NCI-H2081 treated with DMSO at 0.1 percent for 48 hours (cell line): ENCODE measurements at regions not wholly inside any gene's neighbourhood (a gene's known extent, or its start where the extent isn't known, plus 50 kb on each side); places are given as distances from the start of the nearest gene placed in this dataset.

Source experiments
- DNase-seq: peaks from one replicate; lab custom pipeline; 2025; lab: John Stamatoyannopoulos, UW

DNA sequence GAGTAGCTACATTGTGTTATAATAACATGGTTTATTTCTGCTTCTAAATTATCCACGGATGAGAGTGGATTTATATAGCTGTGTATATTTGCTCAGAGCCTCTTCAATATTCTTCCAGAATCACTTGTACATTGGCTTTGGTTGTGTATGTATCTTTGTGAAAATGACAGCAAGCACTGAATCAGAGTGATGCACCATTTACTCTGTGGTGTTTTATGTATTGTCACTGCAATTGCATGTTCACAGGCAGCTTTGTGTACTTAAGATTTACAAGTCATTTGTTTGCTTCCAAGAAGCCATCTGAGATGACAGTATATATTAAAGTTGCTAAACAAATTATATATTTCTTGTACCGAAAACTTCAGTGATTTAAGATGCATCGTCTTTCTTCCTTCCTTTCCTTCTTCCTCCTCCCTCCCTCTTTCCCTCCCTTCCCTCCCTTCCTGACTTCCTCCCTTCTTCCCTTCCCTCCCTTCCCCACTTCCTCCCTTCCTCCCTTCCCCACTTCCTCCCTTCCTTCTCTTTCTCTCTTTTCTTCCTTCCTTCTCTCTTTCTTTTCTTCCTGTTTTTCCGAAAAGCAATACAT lies 362.3 kb upstream of the GOLIM4 start:
- DNase-seq = peak; percentile 86

DNA sequence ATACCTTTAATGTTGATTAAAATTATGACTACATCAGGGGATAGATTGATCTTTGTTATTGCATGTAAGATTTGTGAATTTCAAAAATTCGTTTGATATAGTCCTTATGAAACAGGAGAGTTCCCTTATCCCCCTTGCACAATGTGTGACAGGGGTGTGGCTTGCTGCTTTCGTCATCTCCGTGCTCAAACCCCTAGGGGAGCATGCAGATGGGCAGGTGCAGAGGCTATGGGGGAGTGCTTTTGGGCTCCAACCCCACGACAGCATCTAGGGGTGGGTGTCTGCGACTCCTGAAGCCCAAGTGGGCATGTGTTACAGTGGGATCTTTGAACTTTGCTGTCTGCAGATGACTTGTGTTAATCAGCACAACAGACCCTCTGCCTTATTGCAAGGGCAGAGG lies 360.1 kb upstream of the GOLIM4 start:
- no peak for DNase-seq

DNA sequence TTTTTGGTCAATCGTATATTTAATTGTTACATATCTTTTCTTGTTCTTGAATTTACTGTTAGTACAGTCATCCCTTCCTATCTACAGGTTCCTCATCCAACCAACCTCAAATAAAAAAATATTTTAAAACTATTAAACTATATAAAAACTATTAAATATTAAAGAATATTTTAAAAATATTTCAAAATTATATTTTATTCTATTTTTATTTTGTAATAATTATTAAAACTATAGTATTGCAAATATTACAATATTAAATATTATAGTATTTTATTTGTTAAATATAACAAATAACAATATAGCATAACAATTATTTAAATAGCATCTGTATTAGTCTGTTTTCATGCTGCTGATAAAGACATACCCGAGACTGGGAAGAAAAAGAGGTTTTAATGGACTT lies 357.9 kb upstream of the GOLIM4 start:
- no peak for DNase-seq

DNA sequence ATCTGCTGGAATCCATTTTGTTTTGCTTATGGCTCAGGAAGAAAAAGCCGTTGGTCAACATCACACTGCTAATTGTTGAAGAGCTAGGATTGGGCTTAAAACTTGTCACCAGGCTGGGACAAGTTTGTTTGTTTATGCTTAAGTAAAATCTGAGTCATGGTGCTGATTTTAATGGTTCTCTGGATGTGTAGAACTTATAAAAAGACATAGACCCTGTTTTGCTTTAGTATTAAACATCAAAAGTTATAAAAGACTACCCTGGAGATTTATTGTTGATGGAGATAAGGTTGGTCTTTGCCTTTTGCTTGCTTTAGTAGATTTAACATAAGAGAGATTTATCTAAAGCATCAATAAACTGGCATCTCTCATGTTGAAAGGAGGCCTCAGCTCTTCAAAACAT lies 348.2 kb upstream of the GOLIM4 start:
- no peak for DNase-seq

DNA sequence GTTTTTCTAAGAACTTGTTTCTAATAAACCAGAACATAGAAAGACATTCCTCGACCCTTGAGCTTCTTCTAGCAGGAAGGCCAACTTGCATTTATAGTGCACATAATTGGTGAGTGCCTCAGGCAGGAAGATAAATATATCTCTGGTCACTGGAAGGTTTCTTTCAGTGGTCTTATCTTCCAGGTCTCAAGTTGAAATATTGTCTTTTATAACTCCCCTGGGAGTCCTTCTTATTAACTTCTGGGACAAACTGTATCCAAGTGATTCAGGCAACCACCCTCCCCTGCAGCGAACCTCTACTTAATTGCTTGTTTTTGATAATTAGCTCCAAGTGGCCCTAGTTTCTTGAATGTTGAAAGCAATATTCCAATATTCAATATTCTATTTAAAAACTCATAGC lies 346.8 kb upstream of the GOLIM4 start:
- no peak for DNase-seq

DNA sequence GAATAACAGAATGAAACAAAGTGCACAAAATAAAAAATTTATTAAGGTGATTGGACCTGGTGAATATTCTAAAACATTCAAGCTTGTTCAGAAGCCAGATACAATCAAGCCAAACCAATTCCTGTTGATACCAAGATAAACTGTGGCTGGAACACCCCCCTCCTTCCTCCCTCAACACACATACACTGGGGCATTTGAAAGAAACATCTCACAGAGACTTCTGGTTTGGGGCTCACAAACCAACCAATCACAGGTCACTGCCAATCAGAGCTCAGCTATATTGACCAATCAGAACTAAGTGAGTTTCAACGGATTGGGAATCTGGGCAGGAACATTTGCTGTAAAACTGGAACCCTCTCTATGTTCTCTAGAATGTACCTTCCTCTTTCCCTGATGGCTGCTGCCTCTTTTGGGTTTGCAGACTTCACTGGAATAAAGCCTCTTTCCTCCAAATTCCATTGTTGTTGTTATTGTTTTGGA lies 340.6 kb upstream of the GOLIM4 start:
- no peak for DNase-seq

DNA sequence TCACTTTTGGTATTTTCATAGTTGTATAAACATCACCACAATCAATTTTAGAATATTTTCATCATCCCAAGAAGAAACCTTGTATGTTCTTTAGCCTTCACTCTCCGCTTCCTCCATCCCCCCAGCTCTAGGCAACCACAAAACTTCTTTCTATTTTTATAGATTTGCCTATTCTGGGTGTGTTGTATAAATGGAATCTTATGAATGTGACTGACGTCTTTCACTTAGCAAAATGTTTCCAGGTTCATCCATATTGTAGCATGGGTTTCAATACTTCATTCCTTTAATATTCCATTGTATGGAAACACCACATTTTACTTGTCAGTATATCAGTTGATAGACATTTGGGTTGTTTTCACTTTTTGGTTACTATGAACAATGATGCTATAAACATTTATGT lies 335.8 kb upstream of the GOLIM4 start:
- DNase-seq = no peak

DNA sequence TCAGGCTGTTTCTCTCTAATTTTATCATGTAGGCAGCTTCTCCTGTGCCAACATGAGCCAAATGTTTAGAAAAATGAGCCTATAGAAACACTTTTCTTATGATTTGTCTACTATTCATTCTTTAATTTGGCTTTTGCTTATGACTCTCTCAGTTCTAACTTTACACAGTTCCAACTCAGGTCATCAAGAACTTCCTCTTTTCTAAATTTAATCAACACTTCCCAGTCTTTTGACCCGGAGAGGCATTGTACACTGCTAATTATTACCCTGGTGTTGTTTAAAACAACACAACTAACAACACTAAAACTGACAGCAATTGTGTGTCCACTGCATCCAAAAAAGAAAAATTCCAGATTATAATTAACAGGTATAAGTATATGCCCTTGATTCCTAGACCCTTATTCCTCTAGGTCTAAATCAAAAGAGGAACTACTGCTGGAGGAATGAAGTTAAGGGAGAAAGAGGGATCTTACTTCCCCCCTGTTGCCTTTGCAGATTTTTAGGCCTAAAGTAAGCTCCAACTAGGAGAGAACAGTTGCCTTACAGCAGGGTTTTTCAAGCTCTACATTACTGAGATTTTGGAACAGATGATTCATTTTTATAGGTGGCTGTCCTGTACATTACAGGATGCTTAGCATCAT lies 332.2 kb upstream of the GOLIM4 start:
- no peak for DNase-seq

DNA sequence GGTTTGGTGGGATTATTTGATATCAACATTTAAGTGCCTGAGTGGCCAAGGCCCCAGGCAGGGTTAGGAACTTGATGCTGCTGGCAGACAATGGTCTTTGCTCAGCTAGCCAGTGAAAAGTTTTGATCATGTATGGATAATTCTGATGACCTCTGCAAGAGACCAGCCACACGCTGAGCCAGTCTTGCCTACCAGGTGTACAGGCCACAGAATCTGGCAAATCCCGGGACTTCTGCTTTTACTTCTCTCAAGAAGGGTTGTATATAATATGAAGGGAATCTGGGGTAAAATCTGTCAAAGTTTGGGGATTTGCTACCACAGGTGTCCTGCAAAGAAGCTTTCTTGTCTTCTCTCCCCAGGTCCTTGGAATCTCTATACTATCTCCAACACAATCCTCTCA lies 331.4 kb upstream of the GOLIM4 start:
- no peak for DNase-seq

DNA sequence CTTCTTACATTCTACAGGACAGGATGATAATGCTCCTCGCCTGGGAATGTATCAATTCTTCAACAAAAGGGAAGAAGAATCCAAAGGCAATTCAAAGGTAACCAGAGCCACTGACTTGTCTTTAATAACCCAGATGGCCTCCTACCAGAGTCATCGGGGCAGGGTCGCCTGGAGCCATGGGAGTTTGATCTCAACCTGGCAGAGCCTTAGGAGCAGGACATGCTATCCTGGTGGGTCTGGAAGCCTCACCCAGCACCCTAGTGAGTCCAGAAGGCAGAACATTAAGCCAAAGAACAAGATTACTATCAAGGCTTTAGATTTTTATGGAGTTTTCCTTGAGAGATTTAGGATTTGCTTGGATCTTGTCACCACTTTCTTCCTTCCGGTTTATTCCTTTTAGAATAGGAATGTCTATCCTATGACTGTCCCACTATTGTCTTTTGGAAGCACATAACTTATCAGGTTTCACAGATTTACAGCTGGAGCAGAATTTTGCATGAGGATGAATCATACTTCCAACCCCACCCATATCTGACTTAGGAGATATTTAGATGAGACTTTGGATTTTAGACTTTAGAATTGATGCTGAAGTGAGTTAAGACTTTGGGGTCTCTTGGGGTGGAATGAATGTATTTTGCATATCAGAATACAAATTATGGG lies 330.3 kb upstream of the GOLIM4 start:
- no peak for DNase-seq

DNA sequence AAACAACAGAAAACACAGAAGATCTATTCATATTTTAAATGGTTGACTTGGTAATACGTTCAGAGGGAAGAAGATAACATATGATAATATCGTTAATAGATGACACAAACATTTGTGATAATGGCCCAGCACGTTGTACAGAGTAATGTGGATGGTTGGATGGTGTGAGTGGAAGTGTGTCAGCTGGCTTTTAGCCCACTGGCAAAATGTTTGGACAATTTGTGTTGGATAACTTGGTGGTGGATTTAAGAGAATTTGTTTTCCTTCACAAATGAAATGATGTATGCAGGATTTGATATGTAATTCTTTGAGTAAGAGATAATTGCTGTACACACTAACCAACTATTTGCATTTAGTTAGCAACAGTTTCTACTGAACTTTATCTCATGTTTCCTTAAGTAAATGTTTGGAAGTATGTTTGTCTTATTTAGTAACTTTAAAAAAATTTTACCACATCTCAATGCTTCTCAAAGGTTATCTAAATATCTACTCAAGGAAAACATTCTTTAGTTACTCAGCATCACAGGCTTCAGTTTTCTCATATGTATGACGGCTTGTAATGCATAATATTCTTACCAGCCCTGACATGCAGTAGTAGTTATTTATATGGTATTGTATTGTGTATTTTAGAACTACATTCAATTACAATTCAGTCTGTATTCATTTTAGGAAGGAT lies 328.5 kb upstream of the GOLIM4 start:
- DNase-seq = no peak

DNA sequence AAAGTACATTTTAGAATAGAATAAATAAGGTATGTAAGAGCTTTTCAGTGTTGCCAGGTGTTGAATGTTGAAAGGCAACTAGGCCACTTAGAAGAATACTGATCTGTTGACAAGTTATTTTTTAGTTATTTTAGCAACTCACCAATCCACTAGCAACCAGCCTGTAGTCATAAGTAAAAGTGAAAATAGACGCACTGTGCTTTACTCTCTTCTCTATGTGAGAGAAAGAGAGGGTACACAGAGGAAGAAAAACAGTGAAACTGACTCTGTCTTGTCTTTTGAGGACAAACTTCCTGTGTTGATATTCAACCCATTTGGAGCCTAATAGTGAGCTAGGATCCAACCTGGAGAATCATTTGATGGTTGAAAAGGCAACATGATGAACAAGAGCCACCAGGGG lies 327.1 kb upstream of the GOLIM4 start:
- DNase-seq = no peak

DNA sequence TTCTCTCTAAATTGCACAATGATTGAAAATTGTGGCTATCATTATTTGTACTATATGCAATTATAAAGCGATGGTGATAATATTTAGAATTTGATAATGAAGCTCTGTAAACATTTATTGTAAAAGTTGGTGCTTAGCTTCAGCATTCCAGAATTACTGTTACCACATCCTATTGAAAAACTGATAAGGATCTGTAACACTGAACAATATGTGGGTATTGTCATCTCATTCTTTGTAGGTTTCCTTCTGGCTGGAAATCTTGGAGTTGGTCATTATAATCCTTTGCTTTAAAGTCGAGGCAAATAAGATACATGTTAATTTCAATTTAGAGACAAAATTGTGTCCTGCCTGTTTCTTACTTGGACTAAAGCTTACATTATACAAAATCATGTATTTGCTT lies 323.4 kb upstream of the GOLIM4 start:
- DNase-seq = no peak

DNA sequence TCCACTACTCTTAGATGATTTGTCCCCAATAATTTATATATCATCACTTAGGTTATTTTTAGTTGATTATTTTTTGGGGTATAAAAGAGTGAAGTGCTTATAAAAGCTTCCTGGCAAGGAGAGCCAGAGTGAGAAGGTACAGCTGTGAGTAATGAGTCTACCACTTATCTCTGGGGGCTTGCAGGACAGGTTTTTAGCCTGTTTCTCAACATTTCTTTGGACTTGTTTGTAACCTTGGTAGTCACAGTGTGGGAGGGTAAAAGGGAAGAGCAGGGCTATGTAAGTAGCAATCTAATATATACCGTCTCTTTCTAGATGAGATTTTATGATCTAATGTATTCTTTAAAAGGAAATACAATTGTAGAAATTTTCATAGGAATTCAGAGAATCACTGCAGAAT lies 321.3 kb upstream of the GOLIM4 start:
- no peak for DNase-seq

DNA sequence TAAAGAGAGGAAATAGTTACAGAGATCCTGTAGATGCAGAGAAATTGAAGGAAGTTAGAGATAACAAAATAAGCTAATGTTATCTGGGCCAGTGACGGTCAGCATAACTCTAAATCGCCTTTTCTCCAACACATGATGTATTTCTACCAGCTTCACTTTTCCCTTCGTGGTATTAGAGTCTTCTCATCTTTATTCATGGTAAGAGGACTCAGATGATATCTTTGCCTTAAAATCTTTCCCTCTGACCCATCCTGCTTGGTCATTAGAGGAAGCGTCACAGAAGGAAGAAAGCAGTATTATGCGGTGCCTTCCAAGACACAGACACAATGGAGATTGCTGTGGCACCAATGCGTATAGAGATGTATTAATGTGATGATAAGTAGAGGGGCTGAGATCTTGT lies 320.7 kb upstream of the GOLIM4 start:
- DNase-seq = no peak

DNA sequence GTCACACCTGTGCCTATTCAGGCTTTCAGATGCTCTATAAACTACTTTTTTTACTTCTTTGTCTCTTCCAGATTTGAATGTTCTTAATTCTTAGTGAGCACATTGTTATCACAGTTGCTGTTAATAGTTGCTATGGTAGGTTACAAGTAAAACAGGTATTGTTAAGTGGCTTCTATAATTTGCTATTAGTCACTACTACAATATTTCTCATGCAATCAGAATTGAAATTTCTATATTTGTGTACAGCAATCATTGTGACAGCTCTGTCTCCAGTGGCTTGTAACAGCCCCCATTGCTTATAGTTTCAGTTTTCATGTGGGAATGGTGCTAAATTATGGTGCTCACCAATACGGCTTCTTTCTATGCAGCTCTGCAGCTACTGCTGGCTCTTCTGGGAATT lies 318.4 kb upstream of the GOLIM4 start:
- no peak for DNase-seq

DNA sequence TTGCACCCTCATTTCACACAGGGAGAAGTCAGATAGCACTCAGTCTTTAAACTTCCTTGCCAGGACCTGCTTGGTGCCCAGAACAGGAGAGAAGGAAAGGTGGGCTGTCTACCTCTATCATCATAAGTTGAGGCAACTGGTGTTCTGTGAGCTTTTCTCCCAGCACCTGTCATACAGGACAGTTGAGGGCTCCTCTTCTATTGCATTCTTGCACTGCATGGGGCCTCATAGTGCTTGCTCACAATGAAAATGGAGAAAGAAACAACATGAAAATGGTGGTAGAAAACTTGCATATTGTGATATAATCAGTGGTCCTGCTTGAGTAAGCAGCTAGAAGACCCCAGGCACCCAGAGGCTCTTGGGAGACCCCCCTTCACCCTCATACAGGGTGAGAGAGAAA lies 311.7 kb upstream of the GOLIM4 start:
- no peak for DNase-seq

DNA sequence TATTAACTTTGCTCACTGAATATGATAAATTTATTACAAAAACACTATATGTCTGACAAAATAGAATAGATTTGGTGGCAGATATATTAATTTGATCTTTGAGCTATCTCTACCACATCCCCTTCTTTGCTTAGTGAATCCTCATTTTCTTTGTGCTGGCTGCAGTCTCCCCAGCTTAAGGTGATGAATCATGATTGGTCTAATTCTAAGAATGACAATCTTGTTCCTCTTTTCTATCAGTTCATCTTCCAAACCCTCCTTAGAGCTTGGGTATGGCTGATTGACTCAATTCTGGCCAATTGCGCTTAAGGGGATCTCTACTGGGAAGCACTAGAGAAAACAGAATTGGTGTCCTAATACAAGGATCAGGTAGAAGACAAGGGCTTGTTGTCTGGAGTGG lies 309.6 kb upstream of the GOLIM4 start:
- no peak for DNase-seq

DNA sequence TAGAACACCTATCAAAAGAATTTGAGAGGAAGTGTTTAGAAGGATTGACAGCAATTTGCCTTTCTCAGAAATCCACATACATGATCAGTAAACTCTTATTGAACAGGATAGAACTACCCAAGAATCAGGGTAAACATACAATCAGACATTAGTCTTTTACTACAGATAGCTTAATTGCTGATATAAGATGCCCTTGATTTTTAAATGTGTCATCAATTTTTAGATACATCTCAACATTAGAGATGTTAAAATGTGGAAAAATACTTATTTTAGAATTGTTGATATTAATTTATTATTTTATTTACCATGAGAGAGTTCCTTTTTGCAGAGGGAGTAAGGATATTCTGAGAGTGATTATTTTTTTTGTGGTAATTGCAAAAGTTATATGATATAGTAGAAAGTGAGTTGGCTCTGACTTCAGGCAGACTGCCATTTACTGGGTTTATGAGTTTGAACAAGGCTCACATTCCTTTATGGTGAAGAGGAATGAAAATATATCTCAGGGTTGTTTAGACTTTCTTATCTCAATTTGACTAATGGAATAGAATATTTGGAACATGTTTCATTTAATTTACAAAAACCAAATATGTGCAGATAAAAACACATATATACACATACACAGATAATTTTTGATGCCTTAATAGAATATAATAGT lies 302.8 kb upstream of the GOLIM4 start:
- no peak for DNase-seq

DNA sequence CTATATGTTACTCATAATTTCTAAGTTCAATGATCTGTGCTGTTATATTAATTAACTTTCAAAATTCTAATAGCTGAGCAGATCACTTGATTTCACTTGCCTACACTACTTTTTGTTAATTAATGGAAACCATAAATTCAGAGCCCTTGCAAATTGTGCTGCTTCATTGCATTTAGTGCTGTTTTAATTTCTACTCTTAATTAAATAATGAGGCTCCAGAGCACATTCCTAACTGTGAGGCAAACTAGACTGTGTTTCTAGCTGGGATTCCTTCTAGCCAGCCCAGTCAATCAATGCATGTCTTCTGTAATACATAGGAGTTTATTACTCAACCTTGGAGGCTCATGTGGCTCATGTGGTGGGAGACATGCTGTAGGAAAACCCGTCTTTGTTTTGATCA lies 301.1 kb upstream of the GOLIM4 start:
- DNase-seq = no peak

DNA sequence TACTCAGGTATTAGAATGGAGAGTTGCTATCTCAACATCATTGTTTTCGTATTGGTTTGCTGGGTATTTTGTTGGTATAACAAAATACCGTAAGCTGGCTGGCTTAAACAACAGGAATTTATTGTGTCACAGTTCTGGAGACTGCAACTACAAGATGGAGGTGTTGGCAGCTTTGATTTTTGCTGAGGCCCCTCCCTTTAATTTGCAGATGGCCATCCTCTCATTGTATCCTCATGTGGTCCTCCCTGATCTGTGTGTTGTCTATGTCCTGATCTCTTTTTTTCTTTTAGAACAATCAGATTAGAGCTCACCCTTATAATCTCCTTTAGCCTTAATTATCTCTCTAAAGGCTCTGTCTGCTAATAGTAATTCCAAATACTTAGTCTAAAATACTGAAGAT lies 299.8 kb upstream of the GOLIM4 start:
- no peak for DNase-seq

DNA sequence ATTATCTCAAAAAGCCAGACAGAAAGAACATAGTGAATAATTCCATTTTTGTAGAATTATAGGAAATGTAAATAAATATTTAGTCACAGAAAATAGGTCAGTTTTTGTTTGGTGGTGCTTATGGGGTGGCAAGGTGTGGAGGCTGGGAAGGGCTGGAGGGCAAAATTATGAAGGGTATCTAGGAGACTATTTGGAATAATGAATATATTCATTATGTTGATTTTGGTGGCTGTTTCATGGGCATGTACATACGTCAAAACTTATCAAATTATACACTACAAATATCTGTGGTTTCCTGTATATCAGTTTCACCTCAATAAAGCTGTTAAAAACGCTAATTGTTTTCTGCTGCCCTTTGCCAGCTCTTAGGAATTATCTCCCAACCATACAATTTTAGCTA lies 298.7 kb upstream of the GOLIM4 start:
- DNase-seq = no peak

DNA sequence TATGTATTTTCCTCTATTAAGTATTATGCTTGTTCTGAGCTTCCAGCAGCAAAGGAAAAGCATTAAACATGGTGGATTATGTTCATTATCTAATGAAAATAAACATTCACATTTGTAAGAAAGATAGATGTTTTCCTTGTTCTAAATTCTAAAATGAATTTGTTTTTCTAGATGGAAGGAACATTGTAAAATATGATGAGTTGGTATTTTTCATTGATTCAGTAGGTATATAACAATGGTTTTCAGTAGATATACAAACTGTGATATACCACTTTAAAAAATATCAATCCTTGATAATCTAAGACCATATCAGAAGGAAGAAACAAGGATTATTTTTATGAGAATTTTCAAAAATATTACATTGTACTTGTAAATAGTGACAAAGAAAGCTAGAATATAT lies 290.6 kb upstream of the GOLIM4 start:
- DNase-seq = no peak
